Endodermal cell (in vitro differentiated cells): ENCODE measurements at regions not wholly inside any gene's neighbourhood (a gene's known extent, or its start where the extent isn't known, plus 50 kb on each side); places are given as distances from the start of the nearest gene placed in this dataset.

Experiments used
- DNase-seq: peaks from one replicate; pipeline ENCODE4 v3.0.0-alpha.2; 2017
- H3K27ac ChIP-seq: 2 replicates; pipeline ENCODE4 v1.5.1; 2013; ENCODE audit warnings: mild to moderate bottlenecking, low read depth, low read length, moderate library complexity
- H3K27me3 ChIP-seq: 2 replicates; pipeline ENCODE4 v1.6.1; 2013; ENCODE audit warnings: mild to moderate bottlenecking, low read length, moderate library complexity; ENCODE audit not compliant: insufficient read depth, control insufficient read depth, poor library complexity, severe bottlenecking
- H3K36me3 ChIP-seq: 2 replicates; pipeline ENCODE4 v1.7.0; 2013; ENCODE audit warnings: mild to moderate bottlenecking, low read length, moderate library complexity; ENCODE audit not compliant: control insufficient read depth, insufficient read depth
- H3K4me1 ChIP-seq: one replicate; pipeline ENCODE4 v1.7.0; 2013; ENCODE audit warnings: low read length; ENCODE audit not compliant: control insufficient read depth, insufficient read depth
- H3K4me3 ChIP-seq: 2 replicates; pipeline ENCODE4 v1.5.1; 2013; ENCODE audit warnings: mild to moderate bottlenecking, low read length, moderate library complexity
- H3K9ac ChIP-seq: 2 replicates; pipeline ENCODE4 v1.6.1; 2013; ENCODE audit warnings: mild to moderate bottlenecking, low read length, moderate library complexity; ENCODE audit not compliant: poor library complexity, severe bottlenecking; ENCODE audit errors: extremely low read depth
- H3K9me3 ChIP-seq: 2 replicates; pipeline ENCODE4 v1.6.1; 2013; ENCODE audit warnings: mild to moderate bottlenecking, low read length, moderate library complexity; ENCODE audit not compliant: control insufficient read depth
- H3K27ac Mint-ChIP-seq: 2 replicates; pipeline ENCODE4 v1.8.0; 2020; ENCODE audit warnings: mixed read lengths
- H3K27me3 Mint-ChIP-seq: 2 replicates; pipeline ENCODE4 v1.8.0; 2021; ENCODE audit warnings: mild to moderate bottlenecking, mixed read lengths; ENCODE audit not compliant: insufficient read depth
- H3K36me3 Mint-ChIP-seq: 2 replicates; pipeline ENCODE4 v1.8.0; 2020; ENCODE audit warnings: low read depth, mixed read lengths
- H3K4me1 Mint-ChIP-seq: 2 replicates; pipeline ENCODE4 v1.8.0; 2020; ENCODE audit warnings: mixed read lengths
- H3K4me3 Mint-ChIP-seq: 2 replicates; pipeline ENCODE4 v1.8.0; 2020; ENCODE audit warnings: mild to moderate bottlenecking, moderate library complexity, mixed read lengths
- H3K9me3 Mint-ChIP-seq: 2 replicates; pipeline ENCODE4 v1.8.0; 2020; ENCODE audit warnings: mild to moderate bottlenecking, mixed read lengths
- CTCF ChIP-seq: fragments of 200-600 bp; sonication (generic); conservative IDR thresholded peaks from 2 replicates; pipeline ENCODE4 v1.5.0; 2021; ENCODE audit warnings: antibody characterized with exemption, mild to moderate bottlenecking
- WGBS, 2 experiments: methylation state at CpG; one replicate each; pipeline versions ENCODE4 v1.1.5 to v1.1.7; 2013; ENCODE audit warnings: missing lambda C conversion rate in 2 of 2, mixed read lengths in 1 of 2; ENCODE audit not compliant: insufficient coverage in 1 of 2, insufficient read length in 1 of 2; 5-methylcytosine and 5-hydroxymethylcytosine counted together

- peaks cover 12% of the 10 kb centered on the region for H3K4me1 Mint-ChIP-seq
- no peak overlapping the region for H3K4me3 Mint-ChIP-seq
- no peak for TF ChIP-seq CTCF
- H3K27ac ChIP-seq, result no peak overlapping the region
- no peak for DNase-seq
- H3K27ac Mint-ChIP-seq, result no peak overlapping the region
- no peaks in the 10 kb centered on the region for H3K36me3 ChIP-seq
- H3K9ac ChIP-seq, result no peak overlapping the region
- peaks cover 3% of the 10 kb centered on the region for H3K4me1 ChIP-seq
- 95 to 100% methylated on average over 2 of the region's 2 CpGs for WGBS, 2 experiments
- H3K27me3 ChIP-seq, result no peaks in the 10 kb centered on the region
- no peaks in the 10 kb centered on the region for H3K9me3 ChIP-seq
- no peaks in the 10 kb centered on the region for H3K9me3 Mint-ChIP-seq
- H3K4me3 ChIP-seq, result no peak overlapping the region
- peaks cover 1% of the 10 kb centered on the region for H3K27me3 Mint-ChIP-seq
- H3K36me3 Mint-ChIP-seq, result no peaks in the 10 kb centered on the region
Observed at GRCh38 chr4:128566693-128567092, 242.8 kb upstream of the JADE1 start.

GRCh38 chr4:128565565-128566186 is 243.8 kb upstream of the JADE1 start:
- Mint-ChIP-seq H3K4me1 (peaks cover 18% of the 10 kb centered on the region), H3K4me3 (no peak overlapping the region), H3K9me3 (no peaks in the 10 kb centered on the region), H3K36me3 (no peaks in the 10 kb centered on the region), H3K27me3 (peaks cover 1% of the 10 kb centered on the region), H3K27ac (no peak overlapping the region)
- Histone ChIP-seq H3K4me1 (peaks cover 3% of the 10 kb centered on the region), H3K27ac (no peak overlapping the region), H3K36me3 (no peaks in the 10 kb centered on the region), H3K9ac (no peak overlapping the region), H3K4me3 (no peak overlapping the region), H3K27me3 (no peaks in the 10 kb centered on the region), H3K9me3 (no peaks in the 10 kb centered on the region)
- TF ChIP-seq CTCF, result peak; percentile 84
- 66 to 100% methylated on average over 1 to 4 of the region's 4 CpGs for WGBS, 2 experiments
- DNase-seq, result peak; percentile 91

GRCh38 chr4:128565054-128565453 is 244.4 kb upstream of the JADE1 start:
- Mint-ChIP-seq H3K27ac (no peak overlapping the region), H3K27me3 (peaks cover 1% of the 10 kb centered on the region), H3K4me1 (peaks cover 21% of the 10 kb centered on the region), H3K36me3 (no peaks in the 10 kb centered on the region), H3K4me3 (no peak overlapping the region), H3K9me3 (no peaks in the 10 kb centered on the region)
- no peaks in the 10 kb centered on the region for H3K27me3 ChIP-seq
- H3K9me3 ChIP-seq, result no peaks in the 10 kb centered on the region
- no peaks in the 10 kb centered on the region for H3K36me3 ChIP-seq
- no peak overlapping the region for H3K4me3 ChIP-seq
- H3K9ac ChIP-seq, result no peak overlapping the region
- H3K4me1 ChIP-seq, result peaks cover 3% of the 10 kb centered on the region
- no peak for TF ChIP-seq CTCF
- no peak overlapping the region for H3K27ac ChIP-seq
- WGBS, 2 experiments, result 94 to 95% methylated on average over 2 of the region's 2 CpGs
- no peak for DNase-seq
